ENCODE measurements at regions not wholly inside any gene's neighbourhood (a gene's known extent, or its start where the extent isn't known, plus 50 kb on each side); places are given as distances from the start of the nearest gene placed in this dataset.

- ChIA-PET CTCF (interaction anchor here (1.6 to 6.2 kb wide), 3 partner anchors 13 to 157 kb away, joined by 4 to 37 read pairs (median 5); no protein-coding TSS in a partner anchor), POLR2A (no interaction called here)
- intact Hi-C loops (cut with micrococcal nuclease): no loop called here
- H3K27me3 Mint-ChIP-seq: peaks cover 18% of the 10 kb centered on the region
- no peak overlapping the region for H3K27ac Mint-ChIP-seq
- peaks cover 43% of the 10 kb centered on the region for H3K4me1 Mint-ChIP-seq (ENCODE audit: low read depth)
- no peaks in the 10 kb centered on the region for H3K36me3 Mint-ChIP-seq (ENCODE audit: low read depth)
- no peak overlapping the region for H3K4me3 Mint-ChIP-seq
- no peak for TF ChIP-seq CTCF (IDR thresholded peaks at IDR 0.05)
- no peaks in the 10 kb centered on the region for H3K9me3 Mint-ChIP-seq
- no peak for ATAC-seq
- no peak for DNase-seq
Observed at GRCh38 chr3:46093327-46093942, 66.2 kb upstream of the XCR1 start.

- peaks cover 20% of the 10 kb centered on the region for H3K27me3 Mint-ChIP-seq
Observed at GRCh38 chr3:46092702-46093080, 65.4 kb upstream of the XCR1 start.

GRCh38 chr3:46091741-46092701, 64.7 kb upstream of the XCR1 start:
- POLR2A ChIA-PET: interaction anchor here (0.6 kb wide), 1 partner anchor 276 kb away, joined by 3 read pairs; no protein-coding TSS in a partner anchor
- CTCF ChIA-PET: interaction anchor here (2.2 to 17.5 kb wide), 4 partner anchors 14 to 286 kb away, joined by 5 to 656 read pairs (median 35); partner anchors contain the start of gene CXCR6
- Mint-ChIP-seq H3K36me3 (ENCODE audit: low read depth) (no peaks in the 10 kb centered on the region), H3K27me3 (peaks cover 20% of the 10 kb centered on the region), H3K4me3 (no peak overlapping the region), H3K9me3 (no peaks in the 10 kb centered on the region), H3K4me1 (ENCODE audit: low read depth) (peaks cover 29% of the 10 kb centered on the region), H3K27ac (no peak overlapping the region)
- ATAC-seq (no peak), DNase-seq (no peak)
- TF ChIP-seq CTCF (IDR thresholded peaks at IDR 0.05): no peak
- intact Hi-C loops (cut with micrococcal nuclease): no loop called here

More at GRCh38 chr3:46092702-46093080, 65.4 kb upstream of the XCR1 start:
- ChIA-PET POLR2A (no interaction called here), CTCF (interaction anchor here (2.2 to 2.9 kb wide), 2 partner anchors 121 to 285 kb away, joined by 5 to 7 read pairs; no protein-coding TSS in a partner anchor)
- H3K36me3 Mint-ChIP-seq (ENCODE audit: low read depth): no peaks in the 10 kb centered on the region
- intact Hi-C loops (cut with micrococcal nuclease): no loop called here
- H3K4me3 Mint-ChIP-seq: no peak overlapping the region
- no peak for TF ChIP-seq CTCF (IDR thresholded peaks at IDR 0.05)
- no peak overlapping the region for H3K27ac Mint-ChIP-seq
- no peaks in the 10 kb centered on the region for H3K9me3 Mint-ChIP-seq
- DNase-seq (no peak), ATAC-seq (no peak)
- peaks cover 35% of the 10 kb centered on the region for H3K4me1 Mint-ChIP-seq (ENCODE audit: low read depth)

DNA sequence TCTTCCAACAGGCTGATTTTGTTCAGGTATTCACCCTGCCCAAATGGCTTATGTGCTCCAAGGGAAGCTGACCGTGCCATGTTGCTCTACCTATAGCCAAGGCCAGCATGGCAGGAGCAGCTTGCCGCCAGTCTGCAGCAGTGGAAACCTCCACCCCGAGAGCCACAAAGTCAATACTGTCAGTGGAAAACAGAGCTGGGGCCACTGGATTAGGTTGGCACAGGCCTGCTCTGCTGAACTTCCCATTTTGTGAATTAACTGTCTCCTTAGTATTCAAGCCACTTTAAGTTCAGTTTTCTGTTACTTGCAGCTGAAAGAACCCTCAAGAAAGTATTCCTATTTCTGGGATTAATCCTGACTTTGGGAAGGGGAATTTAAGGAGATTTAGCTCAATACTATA, 63.8 kb upstream of the XCR1 start:
- no peak for ATAC-seq
- Mint-ChIP-seq H3K27ac (no peak overlapping the region), H3K36me3 (ENCODE audit: low read depth) (no peaks in the 10 kb centered on the region), H3K27me3 (peaks cover 20% of the 10 kb centered on the region), H3K4me1 (ENCODE audit: low read depth) (peaks cover 20% of the 10 kb centered on the region), H3K9me3 (no peaks in the 10 kb centered on the region), H3K4me3 (no peak overlapping the region)
- ChIA-PET POLR2A (interaction anchor here (0.6 to 0.7 kb wide), 2 partner anchors 264 to 277 kb away, joined by 3 read pairs; no protein-coding TSS in a partner anchor), CTCF (interaction anchor here (0.6 to 17.5 kb wide), 8 partner anchors 10 to 335 kb away, joined by 3 to 656 read pairs (median 6); partner anchors contain the start of genes CCR5 and CXCR6)
- no peak for DNase-seq
- no peak for TF ChIP-seq CTCF (IDR thresholded peaks at IDR 0.05)
- intact Hi-C loops (cut with micrococcal nuclease): no loop called here
